Spleen (tissue), 11 donors: ENCODE measurements at regions not wholly inside any gene's neighbourhood (a gene's known extent, or its start where the extent isn't known, plus 50 kb on each side); places are given as distances from the start of the nearest gene placed in this dataset.
A peak's percentile ranks its signal among the peaks of the same experiment; 100 is the strongest.

Experiments used
- DNase-seq: peaks from one replicate; pipeline ENCODE4 v3.0.0-alpha.2; 2020
- H3K27ac ChIP-seq, 8 donors: fragments of 200-600 bp; sonication (generic) in 7 of 8; 1 replicate in 4 of 8; 2 replicates in 4 of 8; pipeline versions ENCODE4 v1.5.0 to v1.8.0; 2016 to 2021; ENCODE audit warnings: inconsistent platforms in 4 of 8, mild to moderate bottlenecking in 4 of 8, moderate library complexity in 1 of 8
- H3K27me3 ChIP-seq, 7 donors: fragments of 200-600 bp; sonication (generic) in 6 of 7; replicated peaks in 1 of 7; 1 replicate in 4 of 7; 2 replicates in 3 of 7; pipeline versions ENCODE4 v1.5.0 to v1.8.0; 2016 to 2021; ENCODE audit warnings: inconsistent platforms in 3 of 7, mild to moderate bottlenecking in 1 of 7
- H3K36me3 ChIP-seq, 6 donors: fragments of 200-600 bp; sonication (generic) in 5 of 6; 1 replicate in 4 of 6; 2 replicates in 2 of 6; pipeline versions ENCODE4 v1.5.0 to v1.8.0; 2016 to 2021; ENCODE audit warnings: inconsistent platforms in 2 of 6
- H3K4me1 ChIP-seq, 6 donors: fragments of 200-600 bp; sonication (generic) in 5 of 6; 1 replicate in 3 of 6; 2 replicates in 3 of 6; pipeline versions ENCODE4 v1.5.0 to v1.8.0; 2016 to 2021; ENCODE audit warnings: inconsistent platforms in 3 of 6
- H3K4me3 ChIP-seq, 8 donors: fragments of 200-600 bp; sonication (generic) in 7 of 8; 1 replicate in 4 of 8; 2 replicates in 4 of 8; pipeline versions ENCODE4 v1.5.0 to v1.8.0; 2016 to 2021; ENCODE audit warnings: inconsistent platforms in 4 of 8, mild to moderate bottlenecking in 4 of 8, moderate library complexity in 2 of 8
- H3K9me3 ChIP-seq, 8 donors: fragments of 200-600 bp; sonication (generic) in 7 of 8; 1 replicate in 4 of 8; 2 replicates in 4 of 8; pipeline versions ENCODE4 v1.5.0 to v1.8.0; 2016 to 2021; ENCODE audit warnings: inconsistent platforms in 4 of 8
- POLR2A ChIP-seq, 3 donors: fragments of 450-650 bp; IDR thresholded peaks; one replicate each; pipeline ENCODE4 v1.5.1; 2017; ENCODE audit warnings: antibody characterized with exemption in 3 of 3, mild to moderate bottlenecking in 1 of 3
- POLR2AphosphoS5 ChIP-seq, 3 donors: sonication (generic); formaldehyde crosslinking; IDR thresholded peaks; one replicate each; pipeline ENCODE4 v1.5.1; 2017; ENCODE audit warnings: antibody characterized with exemption in 3 of 3
- WGBS, 5 donors: extraction: QIAGEN DNeasy Blood & Tissue Kit in 3 of 5; methylation state at CpG; one replicate each; pipeline versions ENCODE4 v1.1.5 to v1.1.7; 2013 to 2018; 5-methylcytosine and 5-hydroxymethylcytosine counted together
- intact Hi-C: fragments of 100-400 bp; cut with DNase I; formaldehyde crosslinking; loops from one replicate; pipeline ENCODE4 v1.15.0; 2023; ENCODE audit warnings: low total_unique reads
- TF ChIP-seq, protein P1 (sequence below), 11 experiments: fragments of 200-600 bp in 7 of 11; fragments of 450-650 bp in 4 of 11; sonication (generic) in 4 of 11; IDR thresholded peaks in 8 of 11; conservative IDR thresholded peaks in 3 of 11; 1 replicate in 7 of 11; 2 replicates in 4 of 11; pipeline versions ENCODE4 v1.4.0 to v1.8.0; 2016 to 2021; ENCODE audit warnings: antibody characterized with exemption in 11 of 11, inconsistent platforms in 4 of 11, mild to moderate bottlenecking in 1 of 11
- donor health status: healthy with polysubstance abuse.
- donor health status: DM: no; HTN: no; CAD: no; lungs with moderate emphysema.
- donor health status: DM: no; HTN: no; CAD: no.
- donor health status: Bipolar disorder and iron deficiency.
- donor health status: healthy.
- donor health status: DM: no; HTN: no; CAD: no.
- donor health status: DM: yes; HTN: yes; CAD: no.

DNA sequence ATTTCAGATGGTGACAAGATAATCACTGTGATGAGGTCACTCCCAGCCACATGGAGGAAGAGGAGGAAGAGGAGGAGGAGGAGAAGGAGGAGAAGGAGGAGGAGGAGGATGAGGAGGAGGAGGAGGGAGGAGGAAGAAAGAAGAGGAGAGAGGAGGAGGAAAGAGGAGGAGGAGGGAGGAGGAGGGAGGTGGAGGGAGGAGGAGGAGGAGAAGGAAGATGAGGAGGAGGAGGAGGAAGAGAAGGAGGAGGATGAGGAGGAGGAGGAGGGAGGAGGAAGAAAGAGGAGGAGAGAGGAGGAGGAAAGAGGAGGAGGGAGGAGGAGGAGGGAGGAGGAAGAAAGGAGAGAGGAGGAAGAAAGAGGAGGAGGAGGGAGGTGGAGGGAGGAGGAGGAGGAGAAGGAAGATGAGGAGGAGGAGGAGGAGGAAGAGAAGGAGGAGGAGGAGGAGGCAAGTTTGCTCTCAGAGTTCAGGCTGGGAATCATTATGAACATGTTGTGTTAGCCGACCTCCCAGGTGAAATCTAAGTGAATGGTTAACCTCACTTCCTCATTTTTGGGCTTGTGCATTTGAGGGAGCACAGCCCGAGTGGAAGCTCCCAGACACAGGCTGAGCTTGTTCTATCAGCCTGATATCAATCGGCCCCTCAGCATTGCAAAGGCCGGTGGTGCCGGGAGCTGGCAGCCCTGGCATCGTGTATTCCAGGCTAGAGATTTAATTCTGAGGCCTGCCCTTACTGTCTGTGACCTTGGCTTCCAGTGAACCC is 236.2 kb upstream of the PITRM1 start:
- DNase-seq, result peak; percentile 44
- TF ChIP-seq POLR2A (IDR thresholded peaks at IDR 0.05) (no peak), POLR2AphosphoS5 (IDR thresholded peaks at IDR 0.05) (no peak)
- TF ChIP-seq, protein P1, sequence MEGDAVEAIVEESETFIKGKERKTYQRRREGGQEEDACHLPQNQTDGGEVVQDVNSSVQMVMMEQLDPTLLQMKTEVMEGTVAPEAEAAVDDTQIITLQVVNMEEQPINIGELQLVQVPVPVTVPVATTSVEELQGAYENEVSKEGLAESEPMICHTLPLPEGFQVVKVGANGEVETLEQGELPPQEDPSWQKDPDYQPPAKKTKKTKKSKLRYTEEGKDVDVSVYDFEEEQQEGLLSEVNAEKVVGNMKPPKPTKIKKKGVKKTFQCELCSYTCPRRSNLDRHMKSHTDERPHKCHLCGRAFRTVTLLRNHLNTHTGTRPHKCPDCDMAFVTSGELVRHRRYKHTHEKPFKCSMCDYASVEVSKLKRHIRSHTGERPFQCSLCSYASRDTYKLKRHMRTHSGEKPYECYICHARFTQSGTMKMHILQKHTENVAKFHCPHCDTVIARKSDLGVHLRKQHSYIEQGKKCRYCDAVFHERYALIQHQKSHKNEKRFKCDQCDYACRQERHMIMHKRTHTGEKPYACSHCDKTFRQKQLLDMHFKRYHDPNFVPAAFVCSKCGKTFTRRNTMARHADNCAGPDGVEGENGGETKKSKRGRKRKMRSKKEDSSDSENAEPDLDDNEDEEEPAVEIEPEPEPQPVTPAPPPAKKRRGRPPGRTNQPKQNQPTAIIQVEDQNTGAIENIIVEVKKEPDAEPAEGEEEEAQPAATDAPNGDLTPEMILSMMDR (IDR thresholded peaks at IDR 0.05 in 8 of 11, conservative IDR thresholded peaks at IDR 0.05 in 3 of 11), result no peak
- Histone ChIP-seq H3K4me1 (peaks cover 0 to 12% (median 0%) of the 10 kb centered on the region in 6 donors), H3K27ac (no peak overlapping the region), H3K4me3 (no peak overlapping the region), H3K27me3 (no peaks in the 10 kb centered on the region), H3K9me3 (peaks cover 0 to 4% (median 0%) of the 10 kb centered on the region in 8 donors), H3K36me3 (no peaks in the 10 kb centered on the region)
- WGBS, 5 donors, result 64 to 80% (median 70%) methylated on average over 6 of the region's 6 CpGs
- intact Hi-C loops, result no loop called here

DNA sequence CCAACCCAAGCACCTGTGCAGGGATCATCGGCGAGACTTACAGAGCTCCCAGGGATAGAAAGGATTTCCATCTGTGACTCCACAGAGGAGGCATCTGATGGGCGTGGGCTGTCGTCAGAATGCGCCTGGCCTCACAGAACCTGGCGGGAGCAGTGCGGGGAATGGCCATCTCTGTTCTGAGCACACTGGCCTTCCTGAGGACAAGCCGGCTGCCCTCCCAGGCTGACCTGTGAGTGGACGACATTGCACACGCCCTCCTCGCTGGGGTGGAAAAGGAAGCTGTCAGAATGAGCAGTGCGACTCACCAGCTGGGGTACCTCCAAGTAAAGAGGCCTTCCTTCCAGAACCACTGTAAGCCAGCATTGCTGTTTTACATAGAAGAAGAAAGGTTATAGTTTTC is 234.6 kb upstream of the PITRM1 start:
- peak; percentile 71 for DNase-seq
- 64 to 86% (median 80%) methylated on average over 11 to 12 of the region's 12 CpGs for WGBS, 5 donors

DNA sequence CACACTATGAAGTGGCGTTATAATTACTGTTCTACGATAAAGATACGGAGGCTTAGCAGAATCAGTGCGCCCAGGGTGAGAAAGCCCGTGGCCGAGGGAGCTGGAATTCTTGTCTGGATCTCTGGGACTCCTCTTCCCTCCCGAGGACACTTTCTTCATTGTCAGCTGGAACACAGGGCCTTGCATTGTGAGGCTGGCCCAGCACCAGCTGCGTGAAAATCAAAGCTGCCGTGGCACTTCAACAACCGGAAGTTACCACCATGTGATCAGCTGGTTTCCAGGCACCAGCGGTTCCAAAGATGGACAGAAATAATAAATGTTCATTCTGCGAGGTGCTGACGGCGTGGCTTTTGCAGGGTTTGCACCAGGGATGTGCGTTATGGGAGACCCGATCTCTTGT is 234.0 kb upstream of the PITRM1 start:
- no peak for DNase-seq
- no peak for TF ChIP-seq POLR2A (IDR thresholded peaks at IDR 0.05)
- no peak for TF ChIP-seq POLR2AphosphoS5 (IDR thresholded peaks at IDR 0.05)
- TF ChIP-seq, protein P1 (IDR thresholded peaks at IDR 0.05 in 8 of 11, conservative IDR thresholded peaks at IDR 0.05 in 3 of 11), result no peak
- no peaks in the 10 kb centered on the region for H3K27me3 ChIP-seq

More for the DNA sequence above, 234.6 kb upstream of the PITRM1 start:
- TF ChIP-seq POLR2AphosphoS5 (IDR thresholded peaks at IDR 0.05) (peak; percentile 28 to 64 (median 43)), POLR2A (IDR thresholded peaks at IDR 0.05) (no peak)
- Histone ChIP-seq H3K4me1 (peaks cover 0 to 12% (median 0%) of the 10 kb centered on the region in 6 donors), H3K27me3 (no peaks in the 10 kb centered on the region), H3K4me3 (no peak overlapping the region), H3K9me3 (peaks cover 0 to 4% (median 0%) of the 10 kb centered on the region in 8 donors), H3K36me3 (no peaks in the 10 kb centered on the region), H3K27ac (no peak overlapping the region)
- intact Hi-C loops, result no loop called here

DNA sequence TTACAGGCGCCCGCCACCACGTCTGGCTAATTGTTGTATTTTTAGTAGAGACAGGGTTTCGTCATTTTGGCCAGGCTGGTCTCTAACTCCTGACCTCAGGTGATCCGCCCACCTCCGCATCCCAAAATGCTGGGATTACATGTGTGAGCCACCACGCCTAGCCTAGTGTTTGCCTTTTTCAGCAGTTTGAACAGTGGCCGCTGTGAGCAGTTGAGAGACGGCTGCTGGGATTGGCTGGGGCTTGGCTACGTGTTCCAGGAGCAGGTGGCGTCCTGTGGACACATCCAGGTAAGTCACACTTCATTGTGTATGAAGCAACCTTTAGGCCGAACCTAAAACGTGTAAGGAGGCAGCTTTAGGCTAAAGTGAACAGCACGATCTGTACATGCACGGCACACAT is 231.8 kb upstream of the PITRM1 start:
- peak; percentile 48 for DNase-seq
- Histone ChIP-seq H3K4me3 (no peak overlapping the region), H3K4me1 (peaks cover 0 to 12% (median 2%) of the 10 kb centered on the region in 6 donors), H3K36me3 (no peaks in the 10 kb centered on the region), H3K27ac (no peak overlapping the region), H3K27me3 (no peaks in the 10 kb centered on the region), H3K9me3 (no peaks in the 10 kb centered on the region)
- intact Hi-C loops, result no loop called here
- WGBS, 5 donors, result 92 to 95% (median 94%) methylated on average over 14 to 15 of the region's 15 CpGs
- TF ChIP-seq, protein P1 (IDR thresholded peaks at IDR 0.05 in 8 of 11, conservative IDR thresholded peaks at IDR 0.05 in 3 of 11), result no peak
- TF ChIP-seq POLR2A (IDR thresholded peaks at IDR 0.05) (no peak), POLR2AphosphoS5 (IDR thresholded peaks at IDR 0.05) (no peak)

More for the DNA sequence above, 234.0 kb upstream of the PITRM1 start:
- Histone ChIP-seq H3K9me3 (peaks cover 0 to 4% (median 0%) of the 10 kb centered on the region in 8 donors), H3K4me1 (peaks cover 0 to 12% (median 0%) of the 10 kb centered on the region in 6 donors), H3K27ac (no peak overlapping the region), H3K36me3 (no peaks in the 10 kb centered on the region), H3K4me3 (no peak overlapping the region)
- intact Hi-C loops, result no loop called here
- 88 to 95% (median 91%) methylated on average over 16 of the region's 16 CpGs for WGBS, 5 donors
